Caco-2 (cell line): ENCODE measurements at regions not wholly inside any gene's neighbourhood (a gene's known extent, or its start where the extent isn't known, plus 50 kb on each side); places are given as distances from the start of the nearest gene placed in this dataset.

ENCODE experiments used
- BruUV-seq: library from RNA; stranded (reverse); fragments of 400-500 nt; replicated peaks from 2 replicates; lab custom pipeline; 2021; lab: Mats Ljungman, UMichigan
- CTCF ChIA-PET: fragments of 300-600 bp; sonication (Branson Sonifier 250); formaldehyde crosslinking; loops from one replicate; lab custom pipeline; 2022; ENCODE audit warnings: antibody characterized with exemption; lab: Charles Lee
- POLR2A ChIA-PET: fragments of 300-600 bp; sonication (Branson Sonifier 250); formaldehyde crosslinking; loops from one replicate; lab custom pipeline; 2022; ENCODE audit warnings: antibody characterized with exemption; lab: Charles Lee
- DNase-seq, 2 experiments: peaks; one replicate each; pipeline versions ENCODE4 v3.0.0 to v3.0.0-alpha.2; 2020 to 2022
- H3K27me3 ChIP-seq: replicated peaks from 2 replicates; pipeline ENCODE4 v1.6.0; 2011; ENCODE audit warnings: low read length; ENCODE audit not compliant: control insufficient read depth, insufficient read depth
- H3K36me3 ChIP-seq: 2 replicates; pipeline ENCODE4 v1.5.1; 2011; ENCODE audit warnings: low read length; ENCODE audit not compliant: control insufficient read depth, insufficient read depth
- H3K4me1 ChIP-seq: fragments of 250-450 bp; sonication (Bioruptor Pico); 2 replicates; pipeline ENCODE4 v1.5.1; 2020; ENCODE audit warnings: mild to moderate bottlenecking
- H3K4me3 ChIP-seq: 2 replicates; pipeline ENCODE4 v1.5.1; 2011; ENCODE audit warnings: low read depth, mild to moderate bottlenecking, control low read depth, low read length
- H3K9me3 ChIP-seq: fragments of 250-450 bp; sonication (Bioruptor Pico); 2 replicates; pipeline ENCODE4 v1.5.1; 2020; ENCODE audit warnings: mild to moderate bottlenecking, moderate library complexity
- H3K27ac Mint-ChIP-seq: one replicate; pipeline ENCODE4 v1.8.0; 2022; ENCODE audit warnings: mixed read lengths; ENCODE audit not compliant: unreplicated experiment
- H3K27me3 Mint-ChIP-seq: one replicate; pipeline ENCODE4 v1.8.0; 2022; ENCODE audit warnings: mixed read lengths; ENCODE audit not compliant: insufficient read depth, unreplicated experiment
- H3K36me3 Mint-ChIP-seq: one replicate; pipeline ENCODE4 v1.8.0; 2022; ENCODE audit warnings: mild to moderate bottlenecking, mixed read lengths; ENCODE audit not compliant: insufficient read depth, unreplicated experiment
- H3K4me1 Mint-ChIP-seq: one replicate; pipeline ENCODE4 v1.8.0; 2022; ENCODE audit warnings: low read depth, mixed read lengths; ENCODE audit not compliant: unreplicated experiment
- H3K4me3 Mint-ChIP-seq: one replicate; pipeline ENCODE4 v1.8.0; 2022; ENCODE audit warnings: mild to moderate bottlenecking, moderate library complexity, mixed read lengths; ENCODE audit not compliant: unreplicated experiment
- H3K9me3 Mint-ChIP-seq: one replicate; pipeline ENCODE4 v1.8.0; 2022; ENCODE audit warnings: mixed read lengths; ENCODE audit not compliant: unreplicated experiment
- intact Hi-C: fragments of 100-400 bp; cut with micrococcal nuclease; formaldehyde crosslinking; loops from one replicate; pipeline ENCODE4 v1.10.0; 2022; ENCODE audit not compliant: unreplicated experiment
- TF ChIP-seq, protein P1 (sequence below), 2 experiments: fragments of 200-600 bp in 1 of 2; IDR thresholded peaks; 1 replicate in 1 of 2; 2 replicates in 1 of 2; pipeline versions ENCODE4 v1.5.1 to v1.8.0; 2011 to 2022; ENCODE audit warnings: antibody characterized with exemption in 1 of 2, control low read depth in 1 of 2, inconsistent platforms in 1 of 2, low read depth in 1 of 2, low read length in 1 of 2, mild to moderate bottlenecking in 1 of 2, moderate library complexity in 1 of 2; ENCODE audit not compliant: insufficient read depth in 1 of 2, severe bottlenecking in 1 of 2, unreplicated experiment in 1 of 2

DNA sequence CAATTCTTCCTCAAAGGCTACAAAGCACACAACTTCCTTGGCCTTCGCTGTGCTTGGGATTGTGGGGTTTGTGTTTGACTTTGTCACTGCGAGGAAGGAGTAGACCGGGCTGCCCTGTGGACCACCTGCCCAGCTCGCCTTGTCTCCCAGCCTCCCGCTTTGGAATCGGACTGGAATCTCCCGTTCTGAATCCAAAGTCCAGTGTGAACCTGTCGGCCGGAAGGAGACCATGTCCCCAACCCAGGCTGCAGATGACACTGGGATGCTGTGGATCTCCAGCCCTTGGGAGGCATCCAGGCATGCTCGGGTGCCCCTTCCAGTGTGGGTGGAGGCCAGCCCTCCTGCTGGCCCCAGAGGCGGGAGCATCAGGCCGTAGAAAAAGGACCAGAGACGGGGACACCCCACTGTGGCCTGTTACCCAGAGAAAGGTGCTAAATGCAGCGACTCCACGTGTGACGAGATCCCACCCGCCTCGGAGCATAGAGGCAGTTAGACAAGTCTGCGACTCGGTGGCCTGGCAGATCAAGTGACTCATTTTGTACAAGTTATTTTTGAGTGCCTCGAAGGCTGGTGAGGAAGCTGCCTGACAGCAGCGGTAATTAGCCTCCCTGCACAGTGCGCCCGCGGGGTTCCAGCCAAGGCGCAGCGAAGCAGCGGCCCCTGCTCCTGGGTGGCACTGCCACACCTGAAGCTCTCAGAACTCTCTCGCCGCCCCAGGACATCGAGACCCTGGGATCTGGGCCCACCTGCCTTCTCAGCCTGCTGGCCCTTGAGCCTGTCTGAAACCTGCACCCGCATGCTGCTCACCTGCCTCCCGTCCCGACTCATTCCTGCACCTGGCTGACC is 57.5 kb downstream of the ADRA2C start:
- intact Hi-C loops = no loop called here
- Mint-ChIP-seq H3K4me3 (no peak overlapping the region), H3K4me1 (peaks cover 20% of the 10 kb centered on the region), H3K36me3 (no peaks in the 10 kb centered on the region), H3K9me3 (no peaks in the 10 kb centered on the region), H3K27me3 (no peaks in the 10 kb centered on the region), H3K27ac (peak overlapping the region; percentile 13)
- H3K9me3 ChIP-seq = no peaks in the 10 kb centered on the region
- TF ChIP-seq, protein P1, sequence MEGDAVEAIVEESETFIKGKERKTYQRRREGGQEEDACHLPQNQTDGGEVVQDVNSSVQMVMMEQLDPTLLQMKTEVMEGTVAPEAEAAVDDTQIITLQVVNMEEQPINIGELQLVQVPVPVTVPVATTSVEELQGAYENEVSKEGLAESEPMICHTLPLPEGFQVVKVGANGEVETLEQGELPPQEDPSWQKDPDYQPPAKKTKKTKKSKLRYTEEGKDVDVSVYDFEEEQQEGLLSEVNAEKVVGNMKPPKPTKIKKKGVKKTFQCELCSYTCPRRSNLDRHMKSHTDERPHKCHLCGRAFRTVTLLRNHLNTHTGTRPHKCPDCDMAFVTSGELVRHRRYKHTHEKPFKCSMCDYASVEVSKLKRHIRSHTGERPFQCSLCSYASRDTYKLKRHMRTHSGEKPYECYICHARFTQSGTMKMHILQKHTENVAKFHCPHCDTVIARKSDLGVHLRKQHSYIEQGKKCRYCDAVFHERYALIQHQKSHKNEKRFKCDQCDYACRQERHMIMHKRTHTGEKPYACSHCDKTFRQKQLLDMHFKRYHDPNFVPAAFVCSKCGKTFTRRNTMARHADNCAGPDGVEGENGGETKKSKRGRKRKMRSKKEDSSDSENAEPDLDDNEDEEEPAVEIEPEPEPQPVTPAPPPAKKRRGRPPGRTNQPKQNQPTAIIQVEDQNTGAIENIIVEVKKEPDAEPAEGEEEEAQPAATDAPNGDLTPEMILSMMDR (IDR thresholded peaks at IDR 0.05; ENCODE audit: insufficient read depth in 1 of 2, low read depth in 1 of 2, low read length in 1 of 2, severe bottlenecking in 1 of 2, unreplicated experiment in 1 of 2) = no peak
- DNase-seq = no peak
- H3K4me3 ChIP-seq = no peak overlapping the region
- no peaks in the 10 kb centered on the region for H3K36me3 ChIP-seq
- BruUV-seq = no TSS peak
- no peaks in the 10 kb centered on the region for H3K27me3 ChIP-seq
- H3K4me1 ChIP-seq = peaks cover 24% of the 10 kb centered on the region
- ChIA-PET POLR2A (no interaction called here), CTCF (no interaction called here)

DNA sequence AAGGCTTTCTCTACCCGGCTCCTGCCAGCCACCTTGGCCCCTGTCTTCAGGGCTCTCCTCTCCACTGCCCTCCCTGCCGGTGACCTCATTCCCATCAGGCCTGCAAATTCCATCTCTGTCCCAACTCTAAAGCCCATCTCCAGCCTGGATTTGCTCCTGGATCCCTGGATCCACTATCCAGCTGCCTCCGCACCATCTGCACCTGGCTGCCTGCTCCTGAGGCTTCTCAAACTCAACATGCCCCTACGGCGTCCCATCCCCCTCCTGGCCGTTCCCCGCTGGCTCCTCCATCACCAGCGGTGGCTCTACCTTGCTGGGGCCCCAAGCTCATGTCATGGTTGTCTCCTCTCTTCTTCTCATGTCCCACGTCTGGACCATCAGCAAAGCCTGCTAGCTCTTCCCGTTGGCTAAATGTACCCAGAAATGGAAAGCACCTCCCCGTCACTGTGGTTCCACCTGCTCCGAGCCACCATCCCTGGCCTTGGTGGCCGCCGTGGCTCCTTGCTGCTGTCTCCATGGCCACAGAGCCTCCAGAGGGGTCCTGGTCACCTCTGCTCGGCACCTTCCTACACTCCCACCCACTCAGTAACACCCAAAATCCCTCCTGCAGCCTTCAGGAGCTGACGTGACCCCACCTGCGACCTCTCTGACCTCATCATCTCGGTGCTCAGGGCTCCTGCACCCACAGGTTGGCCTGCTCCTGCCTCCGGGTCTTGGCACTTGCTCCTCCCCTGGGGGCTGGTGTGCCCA is 58.5 kb downstream of the ADRA2C start:
- Mint-ChIP-seq H3K9me3 (no peaks in the 10 kb centered on the region), H3K27ac (peak overlapping the region; percentile 13), H3K27me3 (no peaks in the 10 kb centered on the region), H3K36me3 (no peaks in the 10 kb centered on the region), H3K4me3 (no peak overlapping the region), H3K4me1 (peaks cover 12% of the 10 kb centered on the region)
- TF ChIP-seq, protein P1 (IDR thresholded peaks at IDR 0.05; ENCODE audit: insufficient read depth in 1 of 2, low read depth in 1 of 2, low read length in 1 of 2, severe bottlenecking in 1 of 2, unreplicated experiment in 1 of 2) = no peak
- POLR2A ChIA-PET = no interaction called here
- DNase-seq = no peak
- Histone ChIP-seq H3K27me3 (no peaks in the 10 kb centered on the region), H3K4me1 (peaks cover 14% of the 10 kb centered on the region), H3K4me3 (no peak overlapping the region), H3K9me3 (no peaks in the 10 kb centered on the region), H3K36me3 (no peaks in the 10 kb centered on the region)
- CTCF ChIA-PET = no interaction called here
- BruUV-seq = no TSS peak
- intact Hi-C loops = no loop called here

DNA sequence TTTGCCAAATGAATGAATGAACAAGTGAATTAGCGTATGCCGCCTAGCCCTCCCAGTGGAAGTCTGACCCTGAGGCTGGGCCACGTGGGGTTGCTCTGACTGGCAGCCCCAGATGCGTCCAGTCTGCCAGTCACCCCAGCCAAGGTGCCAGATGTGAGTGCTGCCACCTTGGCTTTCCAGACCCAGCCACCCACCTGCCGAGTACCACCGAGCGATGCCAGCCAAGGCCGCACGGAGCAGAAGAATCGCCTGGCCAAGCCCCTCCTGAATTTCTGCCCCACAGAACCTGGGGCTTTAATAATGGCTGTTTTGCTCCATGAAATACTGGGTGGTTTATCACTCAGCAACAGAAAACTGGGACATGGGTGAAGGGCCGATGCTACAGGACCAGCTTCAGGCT is 59.3 kb downstream of the ADRA2C start:
- H3K27ac Mint-ChIP-seq = no peak overlapping the region
- H3K36me3 ChIP-seq = no peaks in the 10 kb centered on the region
- BruUV-seq = no TSS peak

More for the DNA sequence above, 59.3 kb downstream of the ADRA2C start:
- intact Hi-C loops = no loop called here
- ChIA-PET CTCF (no interaction called here), POLR2A (no interaction called here)
- Histone ChIP-seq H3K4me1 (peaks cover 9% of the 10 kb centered on the region), H3K27me3 (no peaks in the 10 kb centered on the region), H3K4me3 (no peak overlapping the region), H3K9me3 (no peaks in the 10 kb centered on the region)
- Mint-ChIP-seq H3K9me3 (no peaks in the 10 kb centered on the region), H3K27me3 (no peaks in the 10 kb centered on the region), H3K36me3 (no peaks in the 10 kb centered on the region), H3K4me1 (peaks cover 12% of the 10 kb centered on the region), H3K4me3 (no peak overlapping the region)
- TF ChIP-seq, protein P1 (IDR thresholded peaks at IDR 0.05; ENCODE audit: insufficient read depth in 1 of 2, low read depth in 1 of 2, low read length in 1 of 2, severe bottlenecking in 1 of 2, unreplicated experiment in 1 of 2) = no peak
- no peak for DNase-seq
